HepG2 (cell line): ENCODE measurements at regions not wholly inside any gene's neighbourhood (a gene's known extent, or its start where the extent isn't known, plus 50 kb on each side); places are given as distances from the start of the nearest gene placed in this dataset.

Source experiments
- ASH2L ChIP-seq: fragments of 300-600, 200-600 bp; sonication (generic); IDR thresholded peaks from 2 replicates; pipeline ENCODE4 v1.7.0; 2017; ENCODE audit warnings: low read depth, mild to moderate bottlenecking, moderate library complexity, mixed read lengths, low read length; ENCODE audit not compliant: insufficient read length
- CEBPZ ChIP-seq: IDR thresholded peaks from 2 replicates; pipeline ENCODE4 v1.6.1; 2012; ENCODE audit warnings: low read length, improper control_type of control experiment
- EP300 ChIP-seq, 3 experiments: sonication (generic) in 1 of 3; formaldehyde crosslinking in 1 of 3; IDR thresholded peaks; 2 replicates each; pipeline versions ENCODE4 v1.5.1 to v1.6.1; 2011 to 2020; ENCODE audit warnings: low read depth in 2 of 3, low read length in 2 of 3, borderline replicate concordance in 1 of 3, improper control_type of control experiment in 1 of 3, mild to moderate bottlenecking in 1 of 3, missing genetic modification reagents in 1 of 3, moderate library complexity in 1 of 3
- POLR2A ChIP-seq, 2 experiments: IDR thresholded peaks; 2 replicates each; pipeline ENCODE4 v1.6.1; 2011; ENCODE audit warnings: low read depth in 2 of 2, low read length in 2 of 2, mild to moderate bottlenecking in 1 of 2, moderate library complexity in 1 of 2; ENCODE audit not compliant: insufficient read depth in 1 of 2
- POLR2AphosphoS5 ChIP-seq: IDR thresholded peaks from 2 replicates; pipeline ENCODE4 v1.6.1; 2012; ENCODE audit warnings: low read depth, low read length
- PRDM4 ChIP-seq: sonication (generic); formaldehyde crosslinking; IDR thresholded peaks from 2 replicates; pipeline ENCODE4 v1.9.0; 2021; ENCODE audit warnings: missing genetic modification reagents, borderline replicate concordance
- ZFYVE20 ChIP-seq: sonication (generic); formaldehyde crosslinking; IDR thresholded peaks from 2 replicates; pipeline ENCODE4 v1.8.0; 2023; ENCODE audit warnings: low read depth, mild to moderate bottlenecking, moderate library complexity, missing genetic modification reagents, borderline replicate concordance
- ZNF205 ChIP-seq: IDR thresholded peaks from 2 replicates; pipeline ENCODE4 v1.6.1; 2018; ENCODE audit warnings: missing biosample characterization, missing genetic modification reagents
- ZNF280D ChIP-seq: sonication (generic); formaldehyde crosslinking; IDR thresholded peaks from 2 replicates; pipeline ENCODE4 v1.5.1; 2020; ENCODE audit warnings: mild to moderate bottlenecking, missing genetic modification reagents
- ZNF816 ChIP-seq: sonication (generic); formaldehyde crosslinking; IDR thresholded peaks from 2 replicates; pipeline ENCODE4 v1.8.0; 2022; ENCODE audit warnings: missing genetic modification reagents, mild to moderate bottlenecking, borderline replicate concordance
- TF ChIP-seq, protein P1 (sequence below): IDR thresholded peaks from 2 replicates; pipeline ENCODE4 v1.6.1; 2016; ENCODE audit warnings: missing compliant biosample characterization, missing genetic modification reagents, borderline replicate concordance
- TF ChIP-seq, protein P2 (sequence below): sonication (generic); formaldehyde crosslinking; IDR thresholded peaks from 2 replicates; pipeline ENCODE4 v1.4.0; 2020; ENCODE audit warnings: mild to moderate bottlenecking, missing genetic modification reagents
- TF ChIP-seq, protein P3 (sequence below): sonication (generic); formaldehyde crosslinking; IDR thresholded peaks from 2 replicates; pipeline ENCODE4 v1.5.0; 2020; ENCODE audit warnings: mild to moderate bottlenecking, missing genetic modification reagents, moderate library complexity
- TF ChIP-seq, protein P4 (sequence below): sonication (generic); formaldehyde crosslinking; IDR thresholded peaks from 2 replicates; pipeline ENCODE4 v1.8.1; 2023; ENCODE audit warnings: mild to moderate bottlenecking, missing genetic modification reagents, borderline replicate concordance

DNA sequence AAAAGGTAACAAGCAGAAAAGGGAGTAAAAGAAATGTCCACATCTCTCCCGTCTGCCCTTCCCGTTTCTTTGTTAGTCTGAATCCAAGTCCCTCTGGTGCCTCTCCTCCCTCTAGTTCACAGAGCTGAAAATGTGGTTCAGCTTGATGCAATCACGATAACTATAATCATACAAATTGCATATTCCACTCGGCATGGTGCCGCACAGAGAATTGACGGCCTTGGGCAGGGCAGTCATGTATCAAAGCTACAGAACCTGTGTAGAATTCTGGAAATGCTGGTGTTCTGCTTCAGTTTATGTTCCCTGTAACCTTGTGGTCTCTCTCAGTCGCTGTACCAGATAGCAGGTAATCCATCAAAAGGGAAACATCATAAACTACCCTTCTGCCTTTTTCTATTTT, 562.9 kb upstream of the CBLB start:
- TF ChIP-seq POLR2A (IDR thresholded peaks at IDR 0.05; ENCODE audit: insufficient read depth in 1 of 2, low read depth in 2 of 2, low read length in 2 of 2) (no peak), ASH2L (no peak), PRDM4 (no peak), ZNF280D (CRISPR knock-in tag) (no peak), POLR2AphosphoS5 (no peak), ZNF205 (CRISPR knock-in tag) (no peak), EP300 (IDR thresholded peaks at IDR 0.05; ENCODE audit: low read depth in 2 of 2, low read length in 2 of 2) (no peak), EP300 (CRISPR knock-in tag; IDR thresholded peaks at IDR 0.05; ENCODE audit: borderline replicate concordance) (no peak), CEBPZ (no peak), ZFYVE20 (CRISPR knock-in tag) (no peak), ZNF816 (CRISPR knock-in tag) (no peak)
- TF ChIP-seq, protein P1, sequence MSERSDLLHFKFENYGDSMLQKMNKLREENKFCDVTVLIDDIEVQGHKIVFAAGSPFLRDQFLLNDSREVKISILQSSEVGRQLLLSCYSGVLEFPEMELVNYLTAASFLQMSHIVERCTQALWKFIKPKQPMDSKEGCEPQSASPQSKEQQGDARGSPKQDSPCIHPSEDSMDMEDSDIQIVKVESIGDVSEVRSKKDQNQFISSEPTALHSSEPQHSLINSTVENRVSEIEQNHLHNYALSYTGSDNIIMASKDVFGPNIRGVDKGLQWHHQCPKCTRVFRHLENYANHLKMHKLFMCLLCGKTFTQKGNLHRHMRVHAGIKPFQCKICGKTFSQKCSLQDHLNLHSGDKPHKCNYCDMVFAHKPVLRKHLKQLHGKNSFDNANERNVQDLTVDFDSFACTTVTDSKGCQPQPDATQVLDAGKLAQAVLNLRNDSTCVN (CRISPR knock-in tag): no peak
- TF ChIP-seq, protein P2, sequence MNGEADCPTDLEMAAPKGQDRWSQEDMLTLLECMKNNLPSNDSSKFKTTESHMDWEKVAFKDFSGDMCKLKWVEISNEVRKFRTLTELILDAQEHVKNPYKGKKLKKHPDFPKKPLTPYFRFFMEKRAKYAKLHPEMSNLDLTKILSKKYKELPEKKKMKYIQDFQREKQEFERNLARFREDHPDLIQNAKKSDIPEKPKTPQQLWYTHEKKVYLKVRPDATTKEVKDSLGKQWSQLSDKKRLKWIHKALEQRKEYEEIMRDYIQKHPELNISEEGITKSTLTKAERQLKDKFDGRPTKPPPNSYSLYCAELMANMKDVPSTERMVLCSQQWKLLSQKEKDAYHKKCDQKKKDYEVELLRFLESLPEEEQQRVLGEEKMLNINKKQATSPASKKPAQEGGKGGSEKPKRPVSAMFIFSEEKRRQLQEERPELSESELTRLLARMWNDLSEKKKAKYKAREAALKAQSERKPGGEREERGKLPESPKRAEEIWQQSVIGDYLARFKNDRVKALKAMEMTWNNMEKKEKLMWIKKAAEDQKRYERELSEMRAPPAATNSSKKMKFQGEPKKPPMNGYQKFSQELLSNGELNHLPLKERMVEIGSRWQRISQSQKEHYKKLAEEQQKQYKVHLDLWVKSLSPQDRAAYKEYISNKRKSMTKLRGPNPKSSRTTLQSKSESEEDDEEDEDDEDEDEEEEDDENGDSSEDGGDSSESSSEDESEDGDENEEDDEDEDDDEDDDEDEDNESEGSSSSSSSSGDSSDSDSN: no peak
- TF ChIP-seq, protein P3, sequence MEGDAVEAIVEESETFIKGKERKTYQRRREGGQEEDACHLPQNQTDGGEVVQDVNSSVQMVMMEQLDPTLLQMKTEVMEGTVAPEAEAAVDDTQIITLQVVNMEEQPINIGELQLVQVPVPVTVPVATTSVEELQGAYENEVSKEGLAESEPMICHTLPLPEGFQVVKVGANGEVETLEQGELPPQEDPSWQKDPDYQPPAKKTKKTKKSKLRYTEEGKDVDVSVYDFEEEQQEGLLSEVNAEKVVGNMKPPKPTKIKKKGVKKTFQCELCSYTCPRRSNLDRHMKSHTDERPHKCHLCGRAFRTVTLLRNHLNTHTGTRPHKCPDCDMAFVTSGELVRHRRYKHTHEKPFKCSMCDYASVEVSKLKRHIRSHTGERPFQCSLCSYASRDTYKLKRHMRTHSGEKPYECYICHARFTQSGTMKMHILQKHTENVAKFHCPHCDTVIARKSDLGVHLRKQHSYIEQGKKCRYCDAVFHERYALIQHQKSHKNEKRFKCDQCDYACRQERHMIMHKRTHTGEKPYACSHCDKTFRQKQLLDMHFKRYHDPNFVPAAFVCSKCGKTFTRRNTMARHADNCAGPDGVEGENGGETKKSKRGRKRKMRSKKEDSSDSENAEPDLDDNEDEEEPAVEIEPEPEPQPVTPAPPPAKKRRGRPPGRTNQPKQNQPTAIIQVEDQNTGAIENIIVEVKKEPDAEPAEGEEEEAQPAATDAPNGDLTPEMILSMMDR: no peak
- TF ChIP-seq, protein P4, sequence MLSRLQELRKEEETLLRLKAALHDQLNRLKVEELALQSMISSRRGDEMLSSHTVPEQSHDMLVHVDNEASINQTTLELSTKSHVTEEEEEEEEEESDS: no peak
